ENCODE measurements at regions not wholly inside any gene's neighbourhood (a gene's known extent, or its start where the extent isn't known, plus 50 kb on each side); places are given as distances from the start of the nearest gene placed in this dataset.

GRCh38 chr4:125728568-125728967, 413.8 kb downstream of the FAT4 start (continued):
- TF ChIP-seq NFAT5 (CRISPR knock-in tag; IDR thresholded peaks at IDR 0.05) (no peak), ZBTB8A (CRISPR knock-in tag; IDR thresholded peaks at IDR 0.05; ENCODE audit: borderline replicate concordance, low read depth) (no peak), ZNF629 (CRISPR knock-in tag; conservative IDR thresholded peaks at IDR 0.05) (peak; percentile 46; the same call in 1 of the 2 replicates)

GRCh38 chr4:125729171-125729570, 414.4 kb downstream of the FAT4 start:
- no peaks in the 10 kb centered on the region for H3K36me3 ChIP-seq (replicated peaks in 1 of 2; ENCODE audit: control insufficient read depth in 1 of 2, insufficient read depth in 2 of 2, low read length in 2 of 2)
- no peaks in the 10 kb centered on the region for H3K27me3 ChIP-seq (ENCODE audit: control insufficient read depth in 1 of 2, insufficient read depth in 2 of 2, low read length in 2 of 2)
- TF ChIP-seq KLF9 (CRISPR knock-in tag; IDR thresholded peaks at IDR 0.05; ENCODE audit: low read depth) (no peak), ZNF746 (CRISPR knock-in tag; IDR thresholded peaks at IDR 0.05) (no peak), JUN (CRISPR knock-in tag; IDR thresholded peaks at IDR 0.05) (no peak), HMG20A (CRISPR knock-in tag; IDR thresholded peaks at IDR 0.05; ENCODE audit: borderline replicate concordance) (no peak), SP2 (CRISPR knock-in tag; IDR thresholded peaks at IDR 0.05) (no peak), CHCHD3 (CRISPR knock-in tag; IDR thresholded peaks at IDR 0.05) (no peak), ZBTB43 (CRISPR knock-in tag; conservative IDR thresholded peaks at IDR 0.05) (no peak), MYPOP (CRISPR knock-in tag; IDR thresholded peaks at IDR 0.05) (no peak), KLF15 (CRISPR knock-in tag; IDR thresholded peaks at IDR 0.05; ENCODE audit: borderline replicate concordance) (no peak), ZEB1 (IDR thresholded peaks at IDR 0.05; ENCODE audit: insufficient replicate concordance, low read depth) (no peak), PTBP1 (IDR thresholded peaks at IDR 0.05; ENCODE audit: low read depth, low read length, poor library complexity, severe bottlenecking) (no peak), CBX1 (IDR thresholded peaks at IDR 0.05; ENCODE audit: low read depth) (no peak), RAD21 (CRISPR knock-in tag; IDR thresholded peaks at IDR 0.05) (no peak), RARA (CRISPR knock-in tag; IDR thresholded peaks at IDR 0.05) (no peak), ARNT2 (CRISPR knock-in tag; IDR thresholded peaks at IDR 0.05; ENCODE audit: low read depth) (no peak)
- ChIA-PET CTCF (ENCODE audit: low intra/inter-chr PET ratio, low total read pairs) (no interaction called here), POLR2A (no interaction called here)
- intact Hi-C loops (cut with micrococcal nuclease; ENCODE audit: unreplicated experiment), result no loop called here
- H3K9ac ChIP-seq (ENCODE audit: insufficient read depth, low read depth, low read length), result no peak overlapping the region
- no peak for FAIRE-seq
- H3K4me1 ChIP-seq (ENCODE audit: insufficient read depth, low read length), result peaks cover 19% of the 10 kb centered on the region
- no TSS peak for BruUV-seq (replicated peaks)
- H3K4me2 ChIP-seq (ENCODE audit: low read depth, low read length), result no peak overlapping the region
- in situ Hi-C loops (cut with HindIII; ENCODE audit: extremely low pct_ligation_motif_present, low pct_unique_long_range_greater_than_20kb), result no loop called here
- H3K4me3 ChIP-seq (replicated peaks in 1 of 3; ENCODE audit: insufficient read depth in 1 of 3, low read depth in 2 of 3, low read length in 3 of 3), result no peak overlapping the region
- no peak for ATAC-seq
- H3K9me3 ChIP-seq (ENCODE audit: low read length), result no peaks in the 10 kb centered on the region
- H3K27ac ChIP-seq (ENCODE audit: extremely low read length, insufficient read depth, low read length), result no peak overlapping the region
- H4K20me1 ChIP-seq (ENCODE audit: insufficient read depth, low read length), result no peaks in the 10 kb centered on the region
- no peak for DNase-seq (ENCODE audit: low spot score)
- no peak overlapping the region for H2AFZ ChIP-seq (ENCODE audit: low read length)
- H3K79me2 ChIP-seq (ENCODE audit: insufficient read depth, low read length), result no peaks in the 10 kb centered on the region
